Heart left ventricle (tissue), 13 donors: ENCODE measurements at regions not wholly inside any gene's neighbourhood (a gene's known extent, or its start where the extent isn't known, plus 50 kb on each side); places are given as distances from the start of the nearest gene placed in this dataset.
"Not testable (repeated sequence)": the region's sequence is repeated elsewhere in the genome, so short reads cannot be mapped to it uniquely, and the experiment has no call there.

ENCODE experiments used
- CTCF ChIP-seq, 12 donors: fragments of 200-600 bp; sonication (generic) in 4 of 12; IDR thresholded peaks; one replicate each; pipeline versions ENCODE4 v1.5.0 to v1.8.0; 2018 to 2022; ENCODE audit warnings: antibody characterized with exemption in 12 of 12, mild to moderate bottlenecking in 5 of 12
- POLR2A ChIP-seq, 2 donors: fragments of 450-650 bp; IDR thresholded peaks; one replicate each; pipeline ENCODE4 v1.6.1; 2017; ENCODE audit warnings: antibody characterized with exemption in 2 of 2, mild to moderate bottlenecking in 2 of 2, moderate library complexity in 2 of 2
- donor health status: ischemic (EF 13 %, LVEDD 7.1; RV severe dilation, severe dysfunction).
- donor health status: DM: no; HTN: yes; CAD: no.
- donor health status: DM: no; HTN: no; CAD: no.
- donor health status: ischemic (EF 25% LVEDD 6.9; RV normal size, moderate dysfunction).
- donor health status: ischemic (EF 25% LVEDD 5.7; RV mildly dilated, moderate dysfunction).
- donor health status: ischemic (EF 35%, LVEDD 5.7; RV mildly dilated, moderate dysfunction).
- donor health status: nonischemic (EF 11% LVEDD 7.7; RV severe dilation, severe dysfunction).
- donor health status: DM: yes; HTN: yes; CAD: no.
- donor health status: PGD.
- donor health status: ischemic (EF 29% LVEDD 5.4; RV normal size, mild dysfunction).
- donor health status: nonischemic (EF 23%, LVEDD 6.1; RV moderate dilation, normal function).

- TF ChIP-seq CTCF, POLR2A (IDR thresholded peaks at IDR 0.05): not testable (repeated sequence)
Measured at GRCh38 chr2:94600929-94601328, 270.3 kb upstream of the TEKT4 start.
